ENCODE measurements at regions not wholly inside any gene's neighbourhood (a gene's known extent, or its start where the extent isn't known, plus 50 kb on each side); places are given as distances from the start of the nearest gene placed in this dataset.

- no peak for DNase-seq
These were observed 284.1 kb downstream of the IRS1 start for GRCh38 chr2:226515344-226516055.

GRCh38 chr2:226514895-226515294 lies 284.7 kb downstream of the IRS1 start:
- no peak for DNase-seq

GRCh38 chr2:226511311-226511710 lies 288.3 kb downstream of the IRS1 start:
- DNase-seq: no peak

- DNase-seq: no peak
These were observed 290.9 kb downstream of the IRS1 start for GRCh38 chr2:226508683-226509082.

- no peak for DNase-seq
These were observed 291.6 kb downstream of the IRS1 start for GRCh38 chr2:226508005-226508404.

- no peak for DNase-seq
These were observed 302.3 kb downstream of the IRS1 start for GRCh38 chr2:226497146-226497909.

GRCh38 chr2:226496273-226496550 lies 303.4 kb downstream of the IRS1 start:
- DNase-seq: no peak

- DNase-seq: no peak
These were observed 304.0 kb downstream of the IRS1 start for GRCh38 chr2:226495466-226496272.

GRCh38 chr2:226491112-226491511 lies 308.5 kb downstream of the IRS1 start:
- no peak for DNase-seq

GRCh38 chr2:226489775-226490541 lies 309.7 kb downstream of the IRS1 start:
- DNase-seq: no peak

- DNase-seq: no peak
These were observed 311.6 kb downstream of the IRS1 start for GRCh38 chr2:226488034-226488433.

- DNase-seq: no peak
These were observed 312.0 kb downstream of the IRS1 start for GRCh38 chr2:226487573-226487972.

- DNase-seq: no peak
These were observed 315.6 kb downstream of the IRS1 start for GRCh38 chr2:226483745-226484619.

GRCh38 chr2:226483143-226483542 lies 316.5 kb downstream of the IRS1 start:
- no peak for DNase-seq

- DNase-seq: no peak
These were observed 321.4 kb downstream of the IRS1 start for GRCh38 chr2:226478109-226478809.

- no peak for DNase-seq
These were observed 322.2 kb downstream of the IRS1 start for GRCh38 chr2:226477221-226478108.

- DNase-seq: no peak
These were observed 324.0 kb downstream of the IRS1 start for GRCh38 chr2:226475650-226476049.

- no peak for DNase-seq
These were observed 325.5 kb downstream of the IRS1 start for GRCh38 chr2:226474131-226474530.

GRCh38 chr2:226471987-226472470 lies 327.6 kb downstream of the IRS1 start:
- DNase-seq: no peak

GRCh38 chr2:226467633-226468032 lies 332.0 kb downstream of the IRS1 start:
- DNase-seq: no peak
